BLaER1 (cell line): ENCODE measurements at regions not wholly inside any gene's neighbourhood (a gene's known extent, or its start where the extent isn't known, plus 50 kb on each side); places are given as distances from the start of the nearest gene placed in this dataset.
"Not testable (repeated sequence)": the region's sequence is repeated elsewhere in the genome, so short reads cannot be mapped to it uniquely, and the experiment has no call there.

Experiments used
- H3K27ac ChIP-seq: shearing (Covaris generic); formaldehyde crosslinking; 2 replicates; pipeline ENCODE4 v1.8.1; 2022
- H3K27me3 ChIP-seq: shearing (Covaris generic); formaldehyde crosslinking; 2 replicates; pipeline ENCODE4 v1.8.1; 2022
- H3K36me3 ChIP-seq: shearing (Covaris generic); formaldehyde crosslinking; 2 replicates; pipeline ENCODE4 v1.8.1; 2022
- H3K4me1 ChIP-seq: shearing (Covaris generic); formaldehyde crosslinking; 2 replicates; pipeline ENCODE4 v1.8.1; 2022
- H3K4me2 ChIP-seq: shearing (Covaris generic); formaldehyde crosslinking; 2 replicates; pipeline ENCODE4 v1.8.1; 2022
- H3K4me3 ChIP-seq: shearing (Covaris generic); formaldehyde crosslinking; 2 replicates; pipeline ENCODE4 v1.8.1; 2022
- H3K9ac ChIP-seq: shearing (Covaris generic); formaldehyde crosslinking; 2 replicates; pipeline ENCODE4 v1.8.1; 2022
- H3K9me3 ChIP-seq: shearing (Covaris generic); formaldehyde crosslinking; 2 replicates; pipeline ENCODE4 v1.8.1; 2022
- H4K20me1 ChIP-seq: shearing (Covaris generic); formaldehyde crosslinking; 2 replicates; pipeline ENCODE4 v1.8.1; 2022
- Cebpa-rat ChIP-seq: shearing (Covaris generic); IDR thresholded peaks from 2 replicates; pipeline ENCODE4 v1.8.1; 2022

- H3K9ac ChIP-seq = no peak overlapping the region
- H3K36me3 ChIP-seq = no peaks in the 10 kb centered on the region
- H3K4me2 ChIP-seq = peak overlapping the region; percentile 70; the same call in 1 of the 2 replicates
- H3K9me3 ChIP-seq = no peaks in the 10 kb centered on the region
- H3K4me3 ChIP-seq = no peak overlapping the region
- no peak overlapping the region for H3K27ac ChIP-seq
- no peaks in the 10 kb centered on the region for H3K27me3 ChIP-seq
- H4K20me1 ChIP-seq = no peaks in the 10 kb centered on the region
- no peak for TF ChIP-seq Cebpa-rat
- peaks cover 29% of the 10 kb centered on the region for H3K4me1 ChIP-seq
Measured at GRCh38 chr5:103394676-103395075, 136.1 kb downstream of the MACIR start.

- TF ChIP-seq Cebpa-rat = no peak
- no peaks in the 10 kb centered on the region for H3K27me3 ChIP-seq
- peaks cover 29% of the 10 kb centered on the region for H3K4me1 ChIP-seq
- H3K9ac ChIP-seq = peak overlapping the region; percentile 35; the same call in 1 of the 2 replicates
- peak overlapping the region; percentile 4; the same call in 1 of the 2 replicates for H3K4me3 ChIP-seq
- H3K9me3 ChIP-seq = no peaks in the 10 kb centered on the region
- no peaks in the 10 kb centered on the region for H4K20me1 ChIP-seq
- H3K36me3 ChIP-seq = no peaks in the 10 kb centered on the region
- H3K4me2 ChIP-seq = peak overlapping the region; percentile 70
- H3K27ac ChIP-seq = peak overlapping the region; percentile 54
Measured at GRCh38 chr5:103393101-103393754, 134.7 kb downstream of the MACIR start.

GRCh38 chr5:103391659-103392058, 133.1 kb downstream of the MACIR start:
- Histone ChIP-seq H4K20me1 (no peaks in the 10 kb centered on the region), H3K9me3 (no peaks in the 10 kb centered on the region), H3K27me3 (no peaks in the 10 kb centered on the region), H3K9ac (no peak overlapping the region), H3K36me3 (no peaks in the 10 kb centered on the region), H3K4me3 (no peak overlapping the region), H3K4me2 (no peak overlapping the region), H3K4me1 (peaks cover 29% of the 10 kb centered on the region), H3K27ac (no peak overlapping the region)
- no peak for TF ChIP-seq Cebpa-rat

- H3K27ac ChIP-seq = no peak overlapping the region
- H3K4me2 ChIP-seq = no peak overlapping the region
Measured at GRCh38 chr5:103389846-103390245, 131.3 kb downstream of the MACIR start.

GRCh38 chr5:103389357-103389756, 130.8 kb downstream of the MACIR start:
- no peaks in the 10 kb centered on the region for H3K36me3 ChIP-seq

More at GRCh38 chr5:103389846-103390245, 131.3 kb downstream of the MACIR start:
- Histone ChIP-seq H3K9me3 (no peaks in the 10 kb centered on the region), H3K27me3 (no peaks in the 10 kb centered on the region), H3K9ac (no peak overlapping the region), H3K4me3 (no peak overlapping the region), H3K36me3 (no peaks in the 10 kb centered on the region), H3K4me1 (peaks cover 28% of the 10 kb centered on the region), H4K20me1 (no peaks in the 10 kb centered on the region)
- TF ChIP-seq Cebpa-rat = no peak

GRCh38 chr5:103385722-103386121, 127.2 kb downstream of the MACIR start:
- H3K9me3 ChIP-seq = no peaks in the 10 kb centered on the region; the same call in 1 of the 2 replicates
- no peak for TF ChIP-seq Cebpa-rat
- no peak overlapping the region for H3K4me3 ChIP-seq
- H4K20me1 ChIP-seq = no peaks in the 10 kb centered on the region
- no peak overlapping the region for H3K9ac ChIP-seq
- no peaks in the 10 kb centered on the region for H3K36me3 ChIP-seq
- H3K4me1 ChIP-seq = no peaks in the 10 kb centered on the region
- no peak overlapping the region for H3K4me2 ChIP-seq
- no peaks in the 10 kb centered on the region for H3K27me3 ChIP-seq
- no peak overlapping the region for H3K27ac ChIP-seq

More at GRCh38 chr5:103389357-103389756, 130.8 kb downstream of the MACIR start:
- Histone ChIP-seq H3K4me2 (no peak overlapping the region), H3K9ac (no peak overlapping the region), H3K27ac (no peak overlapping the region), H3K4me1 (peaks cover 23% of the 10 kb centered on the region), H3K27me3 (no peaks in the 10 kb centered on the region), H4K20me1 (no peaks in the 10 kb centered on the region), H3K9me3 (no peaks in the 10 kb centered on the region), H3K4me3 (no peak overlapping the region)
- no peak for TF ChIP-seq Cebpa-rat

GRCh38 chr5:103377638-103378037, 119.1 kb downstream of the MACIR start:
- H3K27ac ChIP-seq, H3K4me3 ChIP-seq, H3K27me3 ChIP-seq, H3K4me2 ChIP-seq, H3K4me1 ChIP-seq, H4K20me1 ChIP-seq, H3K9ac ChIP-seq, H3K9me3 ChIP-seq, H3K36me3 ChIP-seq: not testable (repeated sequence)

- Histone ChIP-seq H3K9me3 (no peaks in the 10 kb centered on the region), H3K27me3 (no peaks in the 10 kb centered on the region), H3K4me1 (no peaks in the 10 kb centered on the region), H3K4me3 (no peak overlapping the region), H3K36me3 (no peaks in the 10 kb centered on the region), H3K9ac (no peak overlapping the region), H4K20me1 (no peaks in the 10 kb centered on the region), H3K4me2 (no peak overlapping the region), H3K27ac (no peak overlapping the region)
- TF ChIP-seq Cebpa-rat = no peak
Measured at GRCh38 chr5:103375863-103376591, 117.5 kb downstream of the MACIR start.

GRCh38 chr5:103375350-103375749, 116.8 kb downstream of the MACIR start:
- H3K9ac ChIP-seq = no peak overlapping the region
- no peaks in the 10 kb centered on the region for H3K27me3 ChIP-seq
- no peaks in the 10 kb centered on the region for H3K9me3 ChIP-seq
- no peak overlapping the region for H3K27ac ChIP-seq
- H3K4me3 ChIP-seq = no peak overlapping the region
- TF ChIP-seq Cebpa-rat = no peak
- no peaks in the 10 kb centered on the region for H3K36me3 ChIP-seq
- H3K4me1 ChIP-seq = no peaks in the 10 kb centered on the region
- H3K4me2 ChIP-seq = no peak overlapping the region
- no peaks in the 10 kb centered on the region for H4K20me1 ChIP-seq

- no peak overlapping the region for H3K27ac ChIP-seq
- TF ChIP-seq Cebpa-rat = no peak
- no peaks in the 10 kb centered on the region for H4K20me1 ChIP-seq
- no peaks in the 10 kb centered on the region for H3K27me3 ChIP-seq
- no peak overlapping the region for H3K4me3 ChIP-seq
- H3K9ac ChIP-seq = no peak overlapping the region
- H3K36me3 ChIP-seq = no peaks in the 10 kb centered on the region
- no peaks in the 10 kb centered on the region for H3K4me1 ChIP-seq
- no peak overlapping the region for H3K4me2 ChIP-seq
- H3K9me3 ChIP-seq = no peaks in the 10 kb centered on the region
Measured at GRCh38 chr5:103374473-103374963, 116.0 kb downstream of the MACIR start.
